AML-193 (cell line): ENCODE measurements at regions not wholly inside any gene's neighbourhood (a gene's known extent, or its start where the extent isn't known, plus 50 kb on each side); places are given as distances from the start of the nearest gene placed in this dataset.

Experiments used
- DNase-seq, 2 experiments: peaks; one replicate each; lab custom pipeline; 2025; lab: John Stamatoyannopoulos, UW

- no peak for DNase-seq
Measured at GRCh38 chr22:48957311-48957986, 870.2 kb downstream of the BRD1 start.

GRCh38 chr22:48955351-48956311, 872.0 kb downstream of the BRD1 start:
- no peak for DNase-seq

GRCh38 chr22:48954781-48955311, 872.8 kb downstream of the BRD1 start:
- DNase-seq = no peak

GRCh38 chr22:48953830-48954229, 873.8 kb downstream of the BRD1 start:
- no peak for DNase-seq

GRCh38 chr22:48953103-48953720, 874.5 kb downstream of the BRD1 start:
- no peak for DNase-seq

- DNase-seq = no peak
Measured at GRCh38 chr22:48952256-48953102, 875.2 kb downstream of the BRD1 start.

- no peak for DNase-seq
Measured at GRCh38 chr22:48951836-48952235, 875.8 kb downstream of the BRD1 start.

- no peak for DNase-seq
Measured at GRCh38 chr22:48950151-48950915, 877.3 kb downstream of the BRD1 start.

- no peak for DNase-seq
Measured at GRCh38 chr22:48949375-48950149, 878.1 kb downstream of the BRD1 start.

- no peak for DNase-seq
Measured at GRCh38 chr22:48948575-48949170, 879.0 kb downstream of the BRD1 start.

- DNase-seq = no peak
Measured at GRCh38 chr22:48947636-48948035, 880.0 kb downstream of the BRD1 start.

GRCh38 chr22:48945621-48946458, 881.8 kb downstream of the BRD1 start:
- DNase-seq = no peak

- DNase-seq = no peak
Measured at GRCh38 chr22:48944751-48945620, 882.7 kb downstream of the BRD1 start.

GRCh38 chr22:48944433-48944750, 883.3 kb downstream of the BRD1 start:
- no peak for DNase-seq

- peak in 1 of 2 experiments; percentile 0 for DNase-seq
Measured at GRCh38 chr22:48943567-48944432, 883.9 kb downstream of the BRD1 start.

- no peak for DNase-seq
Measured at GRCh38 chr22:48942698-48943566, 884.7 kb downstream of the BRD1 start.
